Gastrocnemius medialis (tissue), 4 donors: ENCODE measurements at regions not wholly inside any gene's neighbourhood (a gene's known extent, or its start where the extent isn't known, plus 50 kb on each side); places are given as distances from the start of the nearest gene placed in this dataset.
"Not testable (repeated sequence)": the region's sequence is repeated elsewhere in the genome, so short reads cannot be mapped to it uniquely, and the experiment has no call there.

Source experiments
- ATAC-seq, 2 donors: fragments of 150-250 bp; one replicate each; pipeline ENCODE4 v1.9.1; 2016
- DNase-seq, 2 donors: peaks; one replicate each; pipeline ENCODE4 v3.0.0-alpha.2; 2019
- H3K27ac ChIP-seq, 4 donors: fragments of 200-600 bp; sonication (generic); 1 replicate in 1 of 4; 2 replicates in 3 of 4; pipeline ENCODE4 v1.5.1; 2016 to 2018; ENCODE audit warnings: mild to moderate bottlenecking in 2 of 4, moderate library complexity in 1 of 4
- H3K27me3 ChIP-seq, 3 donors: fragments of 200-600 bp; sonication (generic) in 2 of 3; 1 replicate in 1 of 3; 2 replicates in 2 of 3; pipeline versions ENCODE4 v1.5.1 to v1.6.0; 2016 to 2019; ENCODE audit warnings: mild to moderate bottlenecking in 1 of 3, moderate library complexity in 1 of 3
- H3K36me3 ChIP-seq, 2 donors: fragments of 200-600 bp; sonication (generic) in 1 of 2; one replicate each; pipeline ENCODE4 v1.5.1; 2017 to 2018
- H3K4me1 ChIP-seq, 2 donors: fragments of 200-600 bp; sonication (generic) in 1 of 2; one replicate each; pipeline ENCODE4 v1.5.1; 2016 to 2017; ENCODE audit warnings: mild to moderate bottlenecking in 2 of 2
- H3K4me3 ChIP-seq, 4 donors: fragments of 200-600 bp; sonication (generic) in 3 of 4; 1 replicate in 1 of 4; 2 replicates in 3 of 4; pipeline ENCODE4 v1.5.1; 2016 to 2019; ENCODE audit warnings: mild to moderate bottlenecking in 2 of 4
- H3K9me3 ChIP-seq, 3 donors: fragments of 200-600 bp; sonication (generic) in 2 of 3; 1 replicate in 1 of 3; 2 replicates in 2 of 3; pipeline ENCODE4 v1.5.1; 2016 to 2019
- POLR2A ChIP-seq, 2 donors: fragments of 450-650 bp; IDR thresholded peaks; one replicate each; pipeline ENCODE4 v1.6.1; 2017; ENCODE audit warnings: antibody characterized with exemption in 2 of 2, mild to moderate bottlenecking in 2 of 2, moderate library complexity in 2 of 2
- in situ Hi-C, 4 donors: fragments of 200-750 bp; cut with MboI; loops; one replicate each; pipeline versions ENCODE4 v1.15.0 to v1.8.0; 2017; ENCODE audit warnings: low sequenced_read_pairs in 4 of 4
- intact Hi-C: fragments of 100-400 bp; cut with DNase I; formaldehyde crosslinking; loops from one replicate; pipeline ENCODE4 v1.15.1; 2023; ENCODE audit warnings: low total_unique reads
- TF ChIP-seq, protein P1 (sequence below), 5 experiments: fragments of 450-650 bp in 3 of 5; fragments of 200-600 bp in 2 of 5; sonication (generic) in 2 of 5; IDR thresholded peaks in 4 of 5; conservative IDR thresholded peaks in 1 of 5; 1 replicate in 4 of 5; 2 replicates in 1 of 5; pipeline ENCODE4 v1.5.1; 2016 to 2019; ENCODE audit warnings: antibody characterized with exemption in 5 of 5, mild to moderate bottlenecking in 3 of 5, moderate library complexity in 3 of 5

GRCh38 chr10:29774475-29774874, 139.7 kb upstream of the SVIL start:
- H3K36me3 ChIP-seq, result no peaks in the 10 kb centered on the region

DNA sequence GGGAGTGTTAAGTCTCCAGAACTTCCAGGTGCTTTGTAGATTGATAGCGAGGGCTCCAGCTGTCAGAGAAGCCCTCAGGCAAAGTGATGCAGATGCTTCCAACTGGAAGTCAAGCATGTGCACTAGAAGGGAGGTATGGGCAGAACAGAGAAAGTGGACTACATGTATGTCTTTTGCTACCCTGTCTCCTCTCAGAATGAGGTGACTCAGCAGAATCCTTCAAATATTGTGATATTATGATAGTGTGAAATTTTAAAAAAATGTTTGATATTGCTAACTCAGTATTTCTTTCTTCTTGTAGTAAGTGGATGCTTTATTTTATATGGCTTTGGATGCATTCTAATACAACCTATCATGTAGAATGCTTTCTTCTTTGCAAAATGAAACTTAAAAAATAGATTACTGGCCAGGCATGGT, 138.9 kb upstream of the SVIL start:
- Histone ChIP-seq H3K27ac (no peak overlapping the region), H3K9me3 (no peaks in the 10 kb centered on the region), H3K27me3 (no peaks in the 10 kb centered on the region), H3K4me1 (peaks cover 0 to 4% of the 10 kb centered on the region in 2 donors), H3K36me3 (no peaks in the 10 kb centered on the region), H3K4me3 (no peak overlapping the region)
- in situ Hi-C loops (no loop called here), intact Hi-C loops (no loop called here)
- ATAC-seq (no peak), DNase-seq (no peak)
- no peak for TF ChIP-seq POLR2A (IDR thresholded peaks at IDR 0.05)
- TF ChIP-seq, protein P1, sequence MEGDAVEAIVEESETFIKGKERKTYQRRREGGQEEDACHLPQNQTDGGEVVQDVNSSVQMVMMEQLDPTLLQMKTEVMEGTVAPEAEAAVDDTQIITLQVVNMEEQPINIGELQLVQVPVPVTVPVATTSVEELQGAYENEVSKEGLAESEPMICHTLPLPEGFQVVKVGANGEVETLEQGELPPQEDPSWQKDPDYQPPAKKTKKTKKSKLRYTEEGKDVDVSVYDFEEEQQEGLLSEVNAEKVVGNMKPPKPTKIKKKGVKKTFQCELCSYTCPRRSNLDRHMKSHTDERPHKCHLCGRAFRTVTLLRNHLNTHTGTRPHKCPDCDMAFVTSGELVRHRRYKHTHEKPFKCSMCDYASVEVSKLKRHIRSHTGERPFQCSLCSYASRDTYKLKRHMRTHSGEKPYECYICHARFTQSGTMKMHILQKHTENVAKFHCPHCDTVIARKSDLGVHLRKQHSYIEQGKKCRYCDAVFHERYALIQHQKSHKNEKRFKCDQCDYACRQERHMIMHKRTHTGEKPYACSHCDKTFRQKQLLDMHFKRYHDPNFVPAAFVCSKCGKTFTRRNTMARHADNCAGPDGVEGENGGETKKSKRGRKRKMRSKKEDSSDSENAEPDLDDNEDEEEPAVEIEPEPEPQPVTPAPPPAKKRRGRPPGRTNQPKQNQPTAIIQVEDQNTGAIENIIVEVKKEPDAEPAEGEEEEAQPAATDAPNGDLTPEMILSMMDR (IDR thresholded peaks at IDR 0.05 in 4 of 5, conservative IDR thresholded peaks at IDR 0.05 in 1 of 5), result no peak

More at GRCh38 chr10:29774475-29774874, 139.7 kb upstream of the SVIL start:
- in situ Hi-C loops (no loop called here), intact Hi-C loops (no loop called here)
- Histone ChIP-seq H3K4me1 (peaks cover 0 to 4% of the 10 kb centered on the region in 2 donors), H3K27me3 (no peaks in the 10 kb centered on the region), H3K4me3 (no peak overlapping the region), H3K9me3 (no peaks in the 10 kb centered on the region), H3K27ac (no peak overlapping the region)
- TF ChIP-seq, protein P1 (IDR thresholded peaks at IDR 0.05 in 4 of 5, conservative IDR thresholded peaks at IDR 0.05 in 1 of 5), result no peak
- TF ChIP-seq POLR2A (IDR thresholded peaks at IDR 0.05), result no peak
- ATAC-seq, result no peak
- no peak for DNase-seq

DNA sequence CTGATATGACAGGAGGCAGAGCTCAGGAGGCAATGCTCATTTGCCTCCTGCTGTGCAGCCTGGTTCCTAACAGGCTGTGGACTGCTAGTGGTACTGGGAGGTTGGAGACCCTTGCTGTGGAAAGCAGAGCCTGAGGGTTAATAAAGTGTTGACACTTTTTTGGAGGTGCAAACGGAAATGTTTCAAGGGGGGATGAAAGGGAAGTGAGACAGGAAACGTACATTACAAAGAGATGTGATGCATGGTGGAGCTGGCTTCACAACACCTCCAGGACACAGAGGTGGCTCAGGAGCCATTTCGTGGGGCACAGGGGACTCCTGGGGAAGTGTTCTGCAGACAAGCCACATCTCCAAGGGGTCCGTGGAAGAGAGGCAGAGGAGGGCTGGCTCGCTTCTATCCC, 137.6 kb upstream of the SVIL start:
- intact Hi-C loops (no loop called here), in situ Hi-C loops (no loop called here)
- Histone ChIP-seq H3K4me3 (no peak overlapping the region), H3K27ac (no peak overlapping the region), H3K4me1 (peaks cover 0 to 4% of the 10 kb centered on the region in 2 donors), H3K36me3 (no peaks in the 10 kb centered on the region), H3K9me3 (no peaks in the 10 kb centered on the region), H3K27me3 (no peaks in the 10 kb centered on the region)
- DNase-seq (no peak), ATAC-seq (no peak)
- TF ChIP-seq POLR2A (IDR thresholded peaks at IDR 0.05), result no peak
- TF ChIP-seq, protein P1 (IDR thresholded peaks at IDR 0.05 in 4 of 5, conservative IDR thresholded peaks at IDR 0.05 in 1 of 5), result no peak

- intact Hi-C loops, result no loop called here
- DNase-seq, result no peak
- in situ Hi-C loops, result no loop called here
These were observed 136.6 kb upstream of the SVIL start for GRCh38 chr10:29771376-29771775.

GRCh38 chr10:29769277-29769676, 134.5 kb upstream of the SVIL start:
- DNase-seq, H3K9me3 ChIP-seq, in situ Hi-C loops: not testable (repeated sequence)

More at GRCh38 chr10:29771376-29771775, 136.6 kb upstream of the SVIL start:
- no peak for TF ChIP-seq POLR2A (IDR thresholded peaks at IDR 0.05)
- TF ChIP-seq, protein P1 (IDR thresholded peaks at IDR 0.05 in 4 of 5, conservative IDR thresholded peaks at IDR 0.05 in 1 of 5), result no peak
- no peak overlapping the region for H3K27ac ChIP-seq
- no peaks in the 10 kb centered on the region for H3K36me3 ChIP-seq
- no peaks in the 10 kb centered on the region for H3K27me3 ChIP-seq
- peaks cover 0 to 4% of the 10 kb centered on the region in 2 donors for H3K4me1 ChIP-seq
- ATAC-seq, result no peak
- no peak overlapping the region for H3K4me3 ChIP-seq
- H3K9me3 ChIP-seq, result no peaks in the 10 kb centered on the region

More at GRCh38 chr10:29769277-29769676, 134.5 kb upstream of the SVIL start:
- H3K27ac ChIP-seq, H3K36me3 ChIP-seq, H3K4me1 ChIP-seq, H3K27me3 ChIP-seq, ATAC-seq, intact Hi-C loops, H3K4me3 ChIP-seq: not testable (repeated sequence)
